ENCODE measurements at regions not wholly inside any gene's neighbourhood (a gene's known extent, or its start where the extent isn't known, plus 50 kb on each side); places are given as distances from the start of the nearest gene placed in this dataset.

- Mint-ChIP-seq H3K27me3 (no peaks in the 10 kb centered on the region), H3K36me3 (ENCODE audit: low read depth) (peaks cover 5% of the 10 kb centered on the region), H3K27ac (peak overlapping the region; percentile 94), H3K4me1 (ENCODE audit: low read depth) (peaks cover 56% of the 10 kb centered on the region), H3K4me3 (peak overlapping the region; percentile 35), H3K9me3 (no peaks in the 10 kb centered on the region)
- no peak for TF ChIP-seq CTCF (IDR thresholded peaks at IDR 0.05)
- ChIA-PET CTCF (interaction anchor here (1.0 to 1.4 kb wide), 5 partner anchors 9 to 511 kb away, joined by 3 to 5 read pairs (median 4); no protein-coding TSS in a partner anchor), POLR2A (interaction anchor here (0.6 to 1.7 kb wide), 6 partner anchors 12 to 501 kb away, joined by 3 to 7 read pairs (median 4); no protein-coding TSS in a partner anchor)
- ATAC-seq: peak; percentile 84
- intact Hi-C loops (cut with micrococcal nuclease): loop anchor here (5.0 kb wide), 1 partner anchor 489 kb away; the partner anchor contains the start of gene MAP3K1
- peak; percentile 91 for DNase-seq
These were observed 94.7 kb upstream of the ANKRD55 start for GRCh38 chr5:56327809-56328208.

- intact Hi-C loops (cut with micrococcal nuclease): loop anchor here (5.0 kb wide), 1 partner anchor 491 kb away; the partner anchor contains the start of gene MAP3K1
- DNase-seq: no peak
- Mint-ChIP-seq H3K36me3 (ENCODE audit: low read depth) (peaks cover 5% of the 10 kb centered on the region), H3K4me1 (ENCODE audit: low read depth) (peaks cover 58% of the 10 kb centered on the region), H3K27me3 (no peaks in the 10 kb centered on the region), H3K4me3 (no peak overlapping the region), H3K9me3 (no peaks in the 10 kb centered on the region), H3K27ac (peak overlapping the region; percentile 94)
- CTCF ChIA-PET: interaction anchor here (1.1 to 1.4 kb wide), 4 partner anchors 10 to 13 kb away, joined by 3 to 4 read pairs (median 4); no protein-coding TSS in a partner anchor
- ATAC-seq: no peak
- POLR2A ChIA-PET: interaction anchor here (0.7 to 1.3 kb wide), 3 partner anchors 10 to 106 kb away, joined by 3 read pairs; no protein-coding TSS in a partner anchor
- TF ChIP-seq CTCF (IDR thresholded peaks at IDR 0.05): no peak
These were observed 93.6 kb upstream of the ANKRD55 start for GRCh38 chr5:56326770-56327169.

- Mint-ChIP-seq H3K36me3 (ENCODE audit: low read depth) (peaks cover 3% of the 10 kb centered on the region), H3K4me3 (no peak overlapping the region), H3K9me3 (no peaks in the 10 kb centered on the region), H3K4me1 (ENCODE audit: low read depth) (peaks cover 61% of the 10 kb centered on the region), H3K27ac (no peak overlapping the region), H3K27me3 (no peaks in the 10 kb centered on the region)
- CTCF ChIA-PET: interaction anchor here (1.1 to 1.3 kb wide), 2 partner anchors 11 to 13 kb away, joined by 3 to 4 read pairs; no protein-coding TSS in a partner anchor
- DNase-seq (no peak), ATAC-seq (no peak)
- intact Hi-C loops (cut with micrococcal nuclease): loop anchor here (5.0 kb wide), 1 partner anchor 491 kb away; the partner anchor contains the start of gene MAP3K1
- POLR2A ChIA-PET: interaction anchor here (0.7 to 1.3 kb wide), 3 partner anchors 9 to 105 kb away, joined by 3 read pairs; no protein-coding TSS in a partner anchor
- no peak for TF ChIP-seq CTCF (IDR thresholded peaks at IDR 0.05)
These were observed 93.0 kb upstream of the ANKRD55 start for GRCh38 chr5:56326116-56326515.

GRCh38 chr5:56325039-56325438, 91.9 kb upstream of the ANKRD55 start:
- POLR2A ChIA-PET: no interaction called here
- H3K4me3 Mint-ChIP-seq: no peak overlapping the region
- ATAC-seq (no peak), DNase-seq (no peak)
- intact Hi-C loops (cut with micrococcal nuclease): loop anchor here (5.0 kb wide), 1 partner anchor 492 kb away; the partner anchor contains the start of gene MAP3K1
- no peak for TF ChIP-seq CTCF (IDR thresholded peaks at IDR 0.05)
- H3K27ac Mint-ChIP-seq: no peak overlapping the region
- no peaks in the 10 kb centered on the region for H3K27me3 Mint-ChIP-seq
- no peaks in the 10 kb centered on the region for H3K9me3 Mint-ChIP-seq
- H3K4me1 Mint-ChIP-seq (ENCODE audit: low read depth): peaks cover 51% of the 10 kb centered on the region
- peaks cover 3% of the 10 kb centered on the region for H3K36me3 Mint-ChIP-seq (ENCODE audit: low read depth)
- CTCF ChIA-PET: no interaction called here

GRCh38 chr5:56323505-56323904, 90.4 kb upstream of the ANKRD55 start:
- Mint-ChIP-seq H3K9me3 (no peaks in the 10 kb centered on the region), H3K27me3 (no peaks in the 10 kb centered on the region), H3K4me3 (no peak overlapping the region), H3K27ac (no peak overlapping the region), H3K36me3 (ENCODE audit: low read depth) (peaks cover 3% of the 10 kb centered on the region), H3K4me1 (ENCODE audit: low read depth) (peaks cover 38% of the 10 kb centered on the region)
- CTCF ChIA-PET: interaction anchor here (1.5 kb wide), 2 partner anchors 9 to 53 kb away, joined by 4 to 7 read pairs; no protein-coding TSS in a partner anchor
- intact Hi-C loops (cut with micrococcal nuclease): no loop called here
- DNase-seq: no peak
- POLR2A ChIA-PET: no interaction called here
- no peak for ATAC-seq
- TF ChIP-seq CTCF (IDR thresholded peaks at IDR 0.05): no peak

All from activated CD8-positive, alpha-beta T cell treated with anti-CD3 and anti-CD28 coated beads for 36 hours (primary cell).